Mesothelial cell of epicardium (in vitro differentiated cells): ENCODE measurements at regions not wholly inside any gene's neighbourhood (a gene's known extent, or its start where the extent isn't known, plus 50 kb on each side); places are given as distances from the start of the nearest gene placed in this dataset.

ENCODE experiments used
- DNase-seq, 2 experiments: peaks; one replicate each; pipeline ENCODE4 v3.0.0; 2021; ENCODE audit warnings: low spot score in 2 of 2; ENCODE audit not compliant: unreplicated experiment in 2 of 2
- H3K27ac Mint-ChIP-seq: 2 replicates; pipeline ENCODE4 v1.8.0; 2021; ENCODE audit warnings: mixed read lengths
- H3K27me3 Mint-ChIP-seq: 2 replicates; pipeline ENCODE4 v1.8.0; 2021; ENCODE audit warnings: low read depth, mixed read lengths
- H3K36me3 Mint-ChIP-seq: 2 replicates; pipeline ENCODE4 v1.8.0; 2021; ENCODE audit warnings: mixed read lengths
- H3K4me1 Mint-ChIP-seq: 2 replicates; pipeline ENCODE4 v1.8.0; 2021; ENCODE audit warnings: mixed read lengths
- H3K4me3 Mint-ChIP-seq: 2 replicates; pipeline ENCODE4 v1.8.0; 2021; ENCODE audit warnings: mild to moderate bottlenecking, moderate library complexity, mixed read lengths
- H3K9me3 Mint-ChIP-seq: 2 replicates; pipeline ENCODE4 v1.8.0; 2021; ENCODE audit warnings: mixed read lengths
- CTCF ChIP-seq: fragments of 200-600 bp; sonication (generic); IDR thresholded peaks from one replicate; pipeline ENCODE4 v1.5.0; 2021; ENCODE audit warnings: antibody characterized with exemption; ENCODE audit not compliant: unreplicated experiment

- TF ChIP-seq CTCF: no peak
- no peak for DNase-seq
- H3K36me3 Mint-ChIP-seq: no peaks in the 10 kb centered on the region
- no peaks in the 10 kb centered on the region for H3K9me3 Mint-ChIP-seq
- no peak overlapping the region for H3K27ac Mint-ChIP-seq
- H3K27me3 Mint-ChIP-seq: peaks cover 32% of the 10 kb centered on the region
- H3K4me1 Mint-ChIP-seq: peaks cover 4% of the 10 kb centered on the region
- H3K4me3 Mint-ChIP-seq: no peak overlapping the region
Observed at GRCh38 chr22:49158741-49159564, 668.7 kb downstream of the BRD1 start.

DNA sequence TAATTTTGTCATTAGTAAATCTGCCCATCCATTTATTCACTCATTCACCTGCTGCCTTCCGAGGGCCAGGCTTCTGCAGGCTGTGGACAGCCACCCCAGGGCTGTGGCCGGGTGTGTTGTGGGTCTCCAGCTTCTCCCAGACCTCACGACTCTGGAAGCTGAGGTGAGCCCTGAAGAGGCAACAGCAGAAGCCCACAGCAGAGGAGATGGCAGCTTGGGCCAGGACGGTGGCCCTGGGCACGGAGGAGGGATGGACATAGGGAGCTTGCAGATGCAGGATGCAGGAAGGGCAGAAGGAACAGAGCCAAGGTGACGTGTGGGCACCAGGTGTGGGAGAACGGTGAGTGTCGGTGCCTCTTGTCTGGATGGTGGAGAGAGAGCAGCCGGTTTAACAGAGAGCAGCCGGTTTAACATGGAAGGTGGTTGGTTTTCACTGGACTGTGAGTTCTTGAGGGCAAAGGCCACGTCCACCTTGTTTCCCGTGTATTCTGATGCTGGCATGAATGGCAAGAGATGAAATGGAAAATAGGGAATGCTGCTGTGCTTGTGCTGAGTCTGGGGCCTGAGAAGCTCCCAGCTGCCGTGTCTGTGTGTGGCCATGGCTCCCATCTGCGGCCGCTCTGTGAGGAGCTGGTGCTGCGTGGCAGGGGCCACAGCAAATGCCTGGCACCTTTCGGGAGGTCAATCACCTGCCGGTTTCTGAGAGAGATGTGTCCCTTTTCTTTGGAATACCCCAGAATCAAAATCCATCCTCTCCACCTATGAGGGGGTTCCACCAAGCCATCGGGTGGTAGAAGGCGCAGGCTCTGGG, 669.9 kb downstream of the BRD1 start:
- Mint-ChIP-seq H3K36me3 (no peaks in the 10 kb centered on the region), H3K9me3 (no peaks in the 10 kb centered on the region), H3K4me3 (no peak overlapping the region), H3K4me1 (peaks cover 4% of the 10 kb centered on the region), H3K27me3 (peaks cover 26% of the 10 kb centered on the region), H3K27ac (no peak overlapping the region)
- TF ChIP-seq CTCF: no peak
- no peak for DNase-seq

GRCh38 chr22:49156662-49157285, 670.9 kb downstream of the BRD1 start:
- peaks cover 6% of the 10 kb centered on the region for H3K4me1 Mint-ChIP-seq
- no peak overlapping the region for H3K27ac Mint-ChIP-seq
- H3K4me3 Mint-ChIP-seq: no peak overlapping the region
- DNase-seq: no peak
- H3K36me3 Mint-ChIP-seq: no peaks in the 10 kb centered on the region
- TF ChIP-seq CTCF: no peak
- no peaks in the 10 kb centered on the region for H3K9me3 Mint-ChIP-seq
- peaks cover 20% of the 10 kb centered on the region for H3K27me3 Mint-ChIP-seq

GRCh38 chr22:49155770-49156580, 671.7 kb downstream of the BRD1 start:
- H3K4me3 Mint-ChIP-seq: no peak overlapping the region
- no peaks in the 10 kb centered on the region for H3K36me3 Mint-ChIP-seq
- no peak for TF ChIP-seq CTCF
- H3K27ac Mint-ChIP-seq: no peak overlapping the region
- no peak for DNase-seq
- no peaks in the 10 kb centered on the region for H3K9me3 Mint-ChIP-seq
- peaks cover 10% of the 10 kb centered on the region for H3K4me1 Mint-ChIP-seq
- peaks cover 22% of the 10 kb centered on the region for H3K27me3 Mint-ChIP-seq
